Trophoblast cell (in vitro differentiated cells and primary cell): ENCODE measurements at regions not wholly inside any gene's neighbourhood (a gene's known extent, or its start where the extent isn't known, plus 50 kb on each side); places are given as distances from the start of the nearest gene placed in this dataset.
"Not testable (repeated sequence)": the region's sequence is repeated elsewhere in the genome, so short reads cannot be mapped to it uniquely, and the experiment has no call there.

Experiments
- DNase-seq, 2 donors: peaks; one replicate each; pipeline ENCODE4 v3.0.0-alpha.2; 2016
- H2AFZ ChIP-seq: 2 replicates; pipeline ENCODE4 v1.6.1; 2013; ENCODE audit warnings: low read length, moderate library complexity, mild to moderate bottlenecking; ENCODE audit not compliant: insufficient read depth, poor library complexity
- H2AK5ac ChIP-seq: 2 replicates; pipeline ENCODE4 v1.6.1; 2013; ENCODE audit warnings: mild to moderate bottlenecking, low read length
- H2BK120ac ChIP-seq: 2 replicates; pipeline ENCODE4 v1.6.1; 2013; ENCODE audit warnings: low read length, mild to moderate bottlenecking, moderate library complexity; ENCODE audit not compliant: insufficient read depth, poor library complexity
- H2BK12ac ChIP-seq: 2 replicates; pipeline ENCODE4 v1.6.1; 2013; ENCODE audit warnings: mild to moderate bottlenecking, low read length, moderate library complexity
- H2BK5ac ChIP-seq: 2 replicates; pipeline ENCODE4 v1.6.1; 2013; ENCODE audit warnings: low read length, low read depth, moderate library complexity, mild to moderate bottlenecking; ENCODE audit not compliant: poor library complexity
- H3K14ac ChIP-seq: 2 replicates; pipeline ENCODE4 v1.6.1; 2013; ENCODE audit warnings: mild to moderate bottlenecking, low read length
- H3K18ac ChIP-seq: 2 replicates; pipeline ENCODE4 v1.6.1; 2013; ENCODE audit warnings: mild to moderate bottlenecking, low read length
- H3K23ac ChIP-seq: 2 replicates; pipeline ENCODE4 v1.6.1; 2013; ENCODE audit warnings: low read length
- H3K27ac ChIP-seq: 2 replicates; pipeline ENCODE4 v1.5.1; 2013; ENCODE audit warnings: low read depth, mild to moderate bottlenecking, inconsistent platforms, low read length, moderate library complexity
- H3K27me3 ChIP-seq: 2 replicates; pipeline ENCODE4 v1.6.1; 2013; ENCODE audit warnings: inconsistent platforms, mild to moderate bottlenecking, low read length, moderate library complexity; ENCODE audit not compliant: insufficient read depth
- H3K36me3 ChIP-seq, 2 experiments: 1 replicate in 1 of 2; 2 replicates in 1 of 2; pipeline ENCODE4 v1.6.1; 2013; ENCODE audit warnings: low read length in 2 of 2, mild to moderate bottlenecking in 2 of 2, moderate library complexity in 1 of 2; ENCODE audit not compliant: insufficient read depth in 2 of 2, control insufficient read depth in 1 of 2
- H3K4ac ChIP-seq: 2 replicates; pipeline ENCODE4 v1.6.1; 2013; ENCODE audit warnings: low read depth, mild to moderate bottlenecking, low read length, moderate library complexity
- H3K4me1 ChIP-seq, 2 experiments: 1 replicate in 1 of 2; 2 replicates in 1 of 2; pipeline ENCODE4 v1.6.1; 2013; ENCODE audit warnings: low read length in 2 of 2, mild to moderate bottlenecking in 2 of 2, moderate library complexity in 1 of 2; ENCODE audit not compliant: insufficient read depth in 2 of 2, control insufficient read depth in 1 of 2
- H3K4me2 ChIP-seq: 2 replicates; pipeline ENCODE4 v1.6.1; 2013; ENCODE audit warnings: inconsistent platforms, mild to moderate bottlenecking, low read length, moderate library complexity
- H3K4me3 ChIP-seq: 2 replicates; pipeline ENCODE4 v1.5.1; 2013; ENCODE audit warnings: mild to moderate bottlenecking, low read depth, low read length, inconsistent platforms
- H3K79me1 ChIP-seq: one replicate; pipeline ENCODE4 v1.6.1; 2013; ENCODE audit warnings: low read length
- H3K79me2 ChIP-seq: 2 replicates; pipeline ENCODE4 v1.6.1; 2013; ENCODE audit warnings: low read length, mild to moderate bottlenecking; ENCODE audit not compliant: control insufficient read depth, insufficient read depth, poor library complexity
- H3K9ac ChIP-seq: 2 replicates; pipeline ENCODE4 v1.6.1; 2013; ENCODE audit warnings: mild to moderate bottlenecking, low read length
- H3K9me3 ChIP-seq: 2 replicates; pipeline ENCODE4 v1.6.1; 2013; ENCODE audit warnings: low read depth, mild to moderate bottlenecking, control low read depth, inconsistent platforms, low read length; ENCODE audit not compliant: insufficient read depth
- H4K12ac ChIP-seq: 2 replicates; pipeline ENCODE4 v1.6.1; 2013; ENCODE audit warnings: low read depth, mild to moderate bottlenecking, low read length, moderate library complexity
- H4K8ac ChIP-seq: 2 replicates; pipeline ENCODE4 v1.6.1; 2013; ENCODE audit warnings: low read depth, mild to moderate bottlenecking, low read length, moderate library complexity
- H4K91ac ChIP-seq: one replicate; pipeline ENCODE4 v1.6.1; 2013; ENCODE audit warnings: low read depth, mild to moderate bottlenecking, low read length, moderate library complexity
- WGBS: extraction: QIAGEN DNeasy Blood & Tissue Kit; methylation state at CpG from one replicate; pipeline ENCODE4 v1.1.7; 2013; ENCODE audit warnings: missing lambda C conversion rate; ENCODE audit not compliant: insufficient read length, insufficient coverage; ENCODE audit errors: extremely low coverage; 5-methylcytosine and 5-hydroxymethylcytosine counted together

DNA sequence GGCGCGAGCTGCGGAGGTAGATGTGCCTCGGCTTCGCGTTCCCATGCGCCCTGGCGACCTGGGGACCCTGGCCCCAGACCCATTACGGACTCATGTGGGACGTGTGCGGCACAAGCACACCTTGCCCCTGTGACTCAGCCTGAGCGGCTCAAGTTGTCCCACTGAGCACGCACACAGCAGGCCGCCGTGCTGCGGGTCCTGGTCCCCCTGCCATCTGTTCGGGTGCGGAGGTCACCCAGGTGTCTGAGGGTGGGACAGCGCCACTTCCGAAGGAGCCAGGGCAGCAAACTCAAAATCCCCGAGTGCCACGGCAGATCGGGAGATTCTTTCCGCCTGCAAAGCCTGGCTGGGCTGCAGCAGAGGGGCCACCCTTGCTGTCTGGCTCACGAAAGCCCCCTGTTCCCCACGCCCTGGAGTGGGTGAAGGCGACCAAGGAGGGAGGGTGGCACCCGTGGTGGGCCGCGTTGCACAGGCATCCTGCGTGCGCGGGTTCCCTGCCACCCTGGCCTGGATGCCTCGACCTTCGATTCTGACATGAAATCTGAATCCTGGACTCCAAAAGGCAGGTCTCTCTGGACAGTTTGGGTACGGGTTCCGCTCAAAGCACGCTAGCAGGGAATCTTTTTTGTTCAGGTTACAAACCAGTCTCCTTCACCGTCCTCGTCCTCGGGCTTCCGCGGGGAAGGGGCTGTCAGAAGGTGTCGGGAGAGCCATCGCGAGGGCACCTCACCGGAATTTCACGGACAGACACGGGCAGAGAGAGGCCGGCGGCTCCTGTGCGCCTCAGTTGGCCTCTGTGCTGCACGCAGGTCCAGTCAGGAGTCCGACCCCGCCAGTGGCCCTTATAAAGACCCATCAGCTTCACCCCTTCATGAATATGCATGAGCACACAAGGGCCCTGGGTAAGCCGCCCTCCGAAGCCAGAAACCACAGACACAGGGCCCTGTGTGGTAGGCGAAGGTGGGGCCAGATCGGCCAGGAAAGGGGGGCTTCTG lies 3926.8 kb upstream of the OR11H1 start:
- H2BK12ac ChIP-seq, H3K23ac ChIP-seq, H3K4me3 ChIP-seq, H4K8ac ChIP-seq, H4K91ac ChIP-seq, H3K4me2 ChIP-seq, H3K14ac ChIP-seq, H3K79me1 ChIP-seq, H3K36me3 ChIP-seq, H3K27me3 ChIP-seq, H3K18ac ChIP-seq, H2AK5ac ChIP-seq, H3K4ac ChIP-seq, H2BK5ac ChIP-seq, H3K79me2 ChIP-seq, H3K4me1 ChIP-seq, H2AFZ ChIP-seq, H3K27ac ChIP-seq, H2BK120ac ChIP-seq, DNase-seq, H4K12ac ChIP-seq, H3K9ac ChIP-seq: not testable (repeated sequence)
- WGBS = no CpG with 5 or more reads among the region's 59 CpGs
- peaks cover 60% of the 10 kb centered on the region for H3K9me3 ChIP-seq

DNA sequence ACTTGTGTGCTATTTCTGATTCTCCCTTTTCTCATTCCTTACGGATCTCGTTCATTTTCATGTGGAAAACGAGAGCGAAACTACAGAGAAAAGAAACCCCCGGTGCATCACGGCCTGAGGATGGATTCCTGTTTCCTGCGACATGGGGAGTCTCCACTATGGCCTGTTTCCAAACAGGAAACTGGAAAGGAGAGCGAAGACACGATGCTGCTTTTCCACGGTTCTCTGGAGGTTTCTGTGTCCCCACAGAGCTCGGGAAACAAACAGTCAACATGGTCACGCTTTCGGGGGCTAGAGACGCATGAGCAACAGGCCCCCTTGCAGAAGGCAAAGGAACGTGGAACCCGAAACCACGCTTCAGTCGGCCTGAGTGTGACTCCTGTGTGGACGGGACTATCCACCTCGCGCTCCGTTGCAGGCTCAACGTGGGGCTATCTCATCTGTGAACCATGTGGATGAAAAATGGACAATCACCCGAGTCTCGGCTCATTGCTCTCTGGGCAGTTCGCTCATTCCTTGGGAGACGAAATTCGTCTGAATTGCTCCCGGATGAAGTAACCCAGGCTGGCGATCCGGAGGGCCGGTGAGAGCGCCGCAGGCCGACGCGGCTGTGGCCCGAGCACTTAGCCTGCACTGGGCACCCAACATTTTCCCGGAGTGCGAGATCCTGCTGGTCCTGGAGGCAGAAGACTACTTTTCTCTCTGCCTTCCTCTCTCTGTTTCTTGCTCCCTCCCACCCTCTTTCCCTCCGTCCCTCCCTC lies 3923.2 kb upstream of the OR11H1 start:
- not testable (repeated sequence) for H3K36me3 ChIP-seq, H3K4me2 ChIP-seq, H2BK120ac ChIP-seq, H3K79me2 ChIP-seq, H3K4me1 ChIP-seq, H3K79me1 ChIP-seq, H3K4me3 ChIP-seq, H3K4ac ChIP-seq, DNase-seq, H3K27ac ChIP-seq, H3K27me3 ChIP-seq, H2BK12ac ChIP-seq, H4K91ac ChIP-seq, H3K14ac ChIP-seq, H3K18ac ChIP-seq, H2AK5ac ChIP-seq, H4K8ac ChIP-seq, H3K9ac ChIP-seq, H2AFZ ChIP-seq, H2BK5ac ChIP-seq, H3K23ac ChIP-seq, H4K12ac ChIP-seq
- H3K9me3 ChIP-seq = peaks cover 43% of the 10 kb centered on the region
- WGBS = no CpG with 5 or more reads among the region's 41 CpGs

DNA sequence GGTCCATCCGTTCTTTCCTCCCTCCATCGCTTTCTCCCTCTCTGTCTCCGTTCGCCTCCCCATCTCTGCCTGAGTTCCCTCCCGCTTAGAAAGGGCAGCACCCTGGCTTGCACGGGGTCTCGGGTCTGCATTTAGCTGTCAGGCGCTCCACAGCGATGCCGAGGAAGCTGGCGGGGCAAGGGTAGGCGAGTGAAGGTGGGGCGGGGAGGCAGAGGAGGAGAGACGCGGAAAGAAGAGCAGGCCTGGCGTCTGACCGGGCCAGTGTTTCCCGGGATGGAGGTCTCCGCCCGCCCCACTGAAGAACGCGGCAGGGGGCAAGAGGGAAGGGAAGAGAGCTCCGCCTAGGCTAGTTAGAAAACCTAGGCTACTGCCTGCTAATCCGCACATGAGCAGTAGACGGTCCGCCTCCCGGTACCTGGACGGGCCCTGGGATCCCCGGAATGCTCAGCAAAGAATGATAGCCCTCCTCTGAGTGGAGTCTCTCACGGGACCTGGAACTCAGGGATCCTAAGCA lies 3922.5 kb upstream of the OR11H1 start:
- no peak overlapping the region for H2AK5ac ChIP-seq
- no peak overlapping the region for H3K27ac ChIP-seq

DNA sequence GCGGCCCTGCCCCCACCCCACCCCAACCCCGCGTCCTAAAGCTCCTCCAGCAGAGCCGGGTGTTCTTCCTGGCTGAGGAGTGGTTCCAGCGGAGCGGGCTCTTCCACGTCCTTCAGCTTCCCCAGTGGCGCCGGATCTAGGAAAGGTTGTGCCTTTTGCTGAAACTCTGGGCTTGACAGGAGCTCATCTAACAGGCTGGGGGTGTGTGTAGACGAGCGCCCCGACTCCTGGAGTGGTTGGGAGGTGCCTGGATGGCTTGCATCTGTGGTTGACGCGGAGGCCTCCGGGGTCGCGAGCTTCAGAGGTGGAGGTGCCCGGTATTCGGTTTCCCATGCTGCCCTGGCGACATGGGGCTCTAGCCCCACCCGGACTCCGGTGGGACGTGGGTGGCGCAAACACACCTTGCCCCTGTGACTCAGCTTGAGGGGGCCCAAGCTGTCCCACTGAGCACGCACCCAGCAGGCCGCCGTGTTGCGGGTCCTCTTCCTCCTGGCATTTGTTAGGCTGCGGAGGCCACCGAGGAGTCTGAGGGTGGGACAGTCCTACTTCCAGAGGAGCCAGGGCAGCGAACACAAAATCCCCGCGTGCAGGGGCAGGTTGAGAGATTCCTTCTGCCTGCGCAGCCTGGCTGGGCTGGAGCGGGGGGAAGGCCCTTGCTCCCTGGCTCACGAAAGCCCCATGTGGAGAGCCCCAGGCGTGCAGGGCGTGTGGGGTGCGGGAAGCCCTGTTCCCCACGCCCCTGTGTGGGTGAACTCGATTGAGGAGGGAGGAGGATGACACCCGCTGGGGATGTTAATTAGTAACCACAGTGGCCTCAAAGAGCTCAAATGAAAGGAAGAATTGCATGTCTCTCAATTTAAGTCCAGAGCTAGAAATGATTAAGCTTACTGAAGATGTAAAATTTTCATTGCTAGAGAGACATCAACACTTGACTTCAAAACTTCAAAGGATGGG lies 3921.7 kb upstream of the OR11H1 start:
- not testable (repeated sequence) for H4K91ac ChIP-seq

More for the DNA sequence above, 3922.5 kb upstream of the OR11H1 start:
- Histone ChIP-seq H3K9ac (no peak overlapping the region), H4K91ac (no peak overlapping the region), H3K79me2 (no peaks in the 10 kb centered on the region), H3K9me3 (peaks cover 40% of the 10 kb centered on the region), H3K18ac (no peak overlapping the region), H2BK120ac (no peak overlapping the region), H3K36me3 (no peaks in the 10 kb centered on the region), H3K79me1 (no peaks in the 10 kb centered on the region), H3K4me3 (no peak overlapping the region), H4K12ac (no peak overlapping the region), H2BK5ac (no peak overlapping the region), H4K8ac (no peak overlapping the region), H3K4ac (no peak overlapping the region), H2AFZ (no peak overlapping the region), H3K14ac (no peak overlapping the region), H3K27me3 (no peaks in the 10 kb centered on the region), H3K4me1 (no peaks in the 10 kb centered on the region), H3K23ac (no peak overlapping the region), H2BK12ac (no peak overlapping the region), H3K4me2 (no peak overlapping the region)
- no CpG with 5 or more reads among the region's 30 CpGs for WGBS
- DNase-seq = no peak

More for the DNA sequence above, 3921.7 kb upstream of the OR11H1 start:
- not testable (repeated sequence) for H3K79me1 ChIP-seq, DNase-seq, H3K4ac ChIP-seq, H2BK120ac ChIP-seq, H4K8ac ChIP-seq, H3K18ac ChIP-seq, H3K36me3 ChIP-seq, H3K27me3 ChIP-seq, H3K4me2 ChIP-seq, H3K4me1 ChIP-seq, H2BK5ac ChIP-seq, H2BK12ac ChIP-seq, H3K9ac ChIP-seq, H4K12ac ChIP-seq, H2AK5ac ChIP-seq, H2AFZ ChIP-seq, H3K27ac ChIP-seq, H3K14ac ChIP-seq, H3K79me2 ChIP-seq, H3K23ac ChIP-seq
- Histone ChIP-seq H3K4me3 (peak overlapping the region; percentile 30), H3K9me3 (peaks cover 37% of the 10 kb centered on the region)
- no CpG with 5 or more reads among the region's 42 CpGs for WGBS
